GM13977 (cell line): ENCODE measurements at regions not wholly inside any gene's neighbourhood (a gene's known extent, or its start where the extent isn't known, plus 50 kb on each side); places are given as distances from the start of the nearest gene placed in this dataset.
A peak's percentile ranks its signal among the peaks of the same experiment; 100 is the strongest.

ENCODE experiments used
- DNase-seq: peaks from one replicate; pipeline ENCODE4 v3.0.0; 2012; ENCODE audit warnings: low spot score
- CTCF ChIP-seq: IDR thresholded peaks from 2 replicates; pipeline ENCODE4 v1.5.1; 2012; ENCODE audit warnings: mild to moderate bottlenecking, control low read depth; ENCODE audit not compliant: insufficient read depth; ENCODE audit errors: extremely low read depth, missing control alignments
- in situ Hi-C: fragments of 300-500 bp; cut with MboI; formaldehyde crosslinking; loops from one replicate; pipeline ENCODE4 v1.12.0; 2022; ENCODE audit warnings: low sequenced_read_pairs, low pct_unique_long_range_greater_than_20kb, mixed read lengths, inconsistent platforms; ENCODE audit not compliant: unreplicated experiment

- TF ChIP-seq CTCF = no peak
- in situ Hi-C loops = no loop called here
- no peak for DNase-seq
These were observed 118.0 kb upstream of the ARHGEF3 start for GRCh38 chr3:56919797-56920195.

- no peak for DNase-seq
- peak; percentile 6 for TF ChIP-seq CTCF
- in situ Hi-C loops = no loop called here
These were observed 117.5 kb upstream of the ARHGEF3 start for GRCh38 chr3:56919137-56919796.

DNA sequence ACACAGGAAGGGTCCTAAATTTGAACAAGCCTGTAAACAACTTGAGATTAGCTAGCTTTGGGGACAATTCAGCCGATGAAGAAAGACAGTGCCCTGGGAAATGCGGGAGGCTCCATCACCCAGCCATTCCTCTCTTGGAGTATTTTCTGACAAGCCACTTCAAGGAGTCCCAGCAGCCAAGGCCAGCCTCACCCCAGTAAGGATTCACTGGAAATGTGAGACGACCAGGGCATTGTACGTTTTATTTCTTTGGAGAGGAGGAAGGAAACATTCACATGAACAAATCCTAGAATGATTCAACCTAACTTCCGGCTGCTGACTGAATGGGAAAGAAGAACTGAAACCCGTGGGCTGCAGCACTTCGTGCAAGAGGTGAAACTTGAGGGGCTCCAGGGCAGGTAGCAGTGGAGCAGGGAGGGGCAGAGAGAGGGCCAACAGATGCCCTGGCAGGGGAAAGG is 116.4 kb upstream of the ARHGEF3 start:
- in situ Hi-C loops = no loop called here
- no peak for TF ChIP-seq CTCF
- DNase-seq = no peak

DNA sequence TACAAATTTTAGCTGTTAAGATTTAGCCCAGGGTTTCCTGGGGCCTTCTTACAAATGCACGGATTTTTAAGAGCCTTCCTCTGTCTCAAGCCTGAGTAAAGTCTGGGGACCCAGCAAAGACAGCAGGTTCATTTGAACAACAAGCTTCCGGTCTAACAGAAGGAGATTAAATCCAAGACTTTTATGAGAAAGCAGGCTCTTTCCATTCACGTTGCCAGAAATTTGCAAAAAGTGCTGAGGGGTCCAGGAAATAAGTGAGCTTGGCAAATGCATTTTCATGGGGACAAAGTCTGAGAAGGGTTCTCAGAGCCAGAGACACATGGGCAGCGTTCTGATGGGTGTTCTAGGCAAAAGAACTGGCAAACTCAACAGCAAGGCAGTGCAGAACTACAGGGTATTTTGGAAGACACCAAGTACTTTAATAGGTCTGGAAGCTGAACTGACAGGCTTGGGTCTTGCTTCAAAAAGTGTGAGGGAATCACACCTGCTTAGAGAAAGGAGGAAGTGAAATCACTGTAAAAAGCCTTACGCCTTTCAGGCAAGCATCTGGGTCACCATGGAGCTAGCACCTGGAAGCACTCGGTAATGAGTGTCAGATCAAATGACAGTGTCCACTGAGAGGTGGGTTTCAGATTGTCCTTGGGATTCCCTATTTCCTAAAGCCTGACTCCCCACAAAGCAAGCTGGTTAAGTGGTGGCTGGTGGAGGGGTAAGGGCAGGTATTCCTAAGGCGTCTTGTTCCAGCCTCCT is 115.8 kb upstream of the ARHGEF3 start:
- TF ChIP-seq CTCF = no peak
- peak; percentile 62 for DNase-seq
- in situ Hi-C loops = no loop called here

- no peak for TF ChIP-seq CTCF
- in situ Hi-C loops = no loop called here
- no peak for DNase-seq
These were observed 115.1 kb upstream of the ARHGEF3 start for GRCh38 chr3:56916716-56917360.

GRCh38 chr3:56915966-56916586 is 114.3 kb upstream of the ARHGEF3 start:
- no peak for DNase-seq
- in situ Hi-C loops = no loop called here

More at GRCh38 chr3:56915966-56916586, 114.3 kb upstream of the ARHGEF3 start:
- TF ChIP-seq CTCF = no peak
